Midbrain (tissue), 1 donor: ENCODE measurements at regions not wholly inside any gene's neighbourhood (a gene's known extent, or its start where the extent isn't known, plus 50 kb on each side); places are given as distances from the start of the nearest gene placed in this dataset.

ENCODE experiments used
- DNase-seq: peaks from one replicate; lab custom pipeline; 2025; lab: John Stamatoyannopoulos, UW

GRCh38 chrX:149274516-149275105 is 230.5 kb downstream of the IDS start:
- no peak for DNase-seq

- no peak for DNase-seq
Measured at GRCh38 chrX:149272690-149273463, 232.2 kb downstream of the IDS start.

- no peak for DNase-seq
Measured at GRCh38 chrX:149267878-149268813, 237.0 kb downstream of the IDS start.

- no peak for DNase-seq
Measured at GRCh38 chrX:149262086-149262485, 243.0 kb downstream of the IDS start.

GRCh38 chrX:149259241-149259640 is 245.9 kb downstream of the IDS start:
- no peak for DNase-seq

- no peak for DNase-seq
Measured at GRCh38 chrX:149255860-149256259, 249.2 kb downstream of the IDS start.

- DNase-seq = no peak
Measured at GRCh38 chrX:149248073-149248625, 257.0 kb downstream of the IDS start.

GRCh38 chrX:149230689-149231088 is 274.4 kb downstream of the IDS start:
- no peak for DNase-seq

- DNase-seq = no peak
Measured at GRCh38 chrX:149223854-149224253, 281.3 kb downstream of the IDS start.

- DNase-seq = no peak
Measured at GRCh38 chrX:149222040-149222439, 283.1 kb downstream of the IDS start.

GRCh38 chrX:149221230-149221629 is 283.9 kb downstream of the IDS start:
- no peak for DNase-seq

GRCh38 chrX:149213264-149213663 is 291.8 kb downstream of the IDS start:
- DNase-seq = no peak

- DNase-seq = no peak
Measured at GRCh38 chrX:149208307-149208706, 296.8 kb downstream of the IDS start.

- DNase-seq = no peak
Measured at GRCh38 chrX:149207518-149207917, 297.6 kb downstream of the IDS start.

GRCh38 chrX:149205937-149206336 is 299.2 kb downstream of the IDS start:
- no peak for DNase-seq

GRCh38 chrX:149205081-149205480 is 300.0 kb downstream of the IDS start:
- DNase-seq = no peak

- no peak for DNase-seq
Measured at GRCh38 chrX:149199734-149200133, 305.4 kb downstream of the IDS start.

- no peak for DNase-seq
Measured at GRCh38 chrX:149198980-149199732, 305.9 kb downstream of the IDS start.

- no peak for DNase-seq
Measured at GRCh38 chrX:149185087-149185486, 320.0 kb downstream of the IDS start.

GRCh38 chrX:149161435-149162088 is 343.5 kb downstream of the IDS start:
- DNase-seq = no peak

- no peak for DNase-seq
Measured at GRCh38 chrX:149157976-149158375, 347.1 kb downstream of the IDS start.
